ENCODE measurements at regions not wholly inside any gene's neighbourhood (a gene's known extent, or its start where the extent isn't known, plus 50 kb on each side); places are given as distances from the start of the nearest gene placed in this dataset.

- ATAC-seq (ENCODE audit: low FRiP score), result no peak
- TF ChIP-seq CTCF (IDR thresholded peaks at IDR 0.05), result no peak
- DNase-seq (ENCODE audit: low spot score), result no peak
These were observed 2148.9 kb upstream of the ACO1 start for GRCh38 chr9:30235564-30235963.

GRCh38 chr9:30239878-30240277, 2144.6 kb upstream of the ACO1 start:
- DNase-seq (ENCODE audit: low spot score) (no peak), ATAC-seq (ENCODE audit: low FRiP score) (no peak)
- no peak for TF ChIP-seq CTCF (IDR thresholded peaks at IDR 0.05)

GRCh38 chr9:30243467-30243866, 2141.0 kb upstream of the ACO1 start:
- ATAC-seq (ENCODE audit: low FRiP score) (no peak), DNase-seq (ENCODE audit: low spot score) (no peak)
- TF ChIP-seq CTCF (IDR thresholded peaks at IDR 0.05), result no peak

- DNase-seq (ENCODE audit: low spot score) (no peak), ATAC-seq (ENCODE audit: low FRiP score) (no peak)
- TF ChIP-seq CTCF (IDR thresholded peaks at IDR 0.05), result no peak
These were observed 2139.6 kb upstream of the ACO1 start for GRCh38 chr9:30244877-30245276.

- no peak for TF ChIP-seq CTCF (IDR thresholded peaks at IDR 0.05)
- no peak for ATAC-seq (ENCODE audit: low FRiP score)
- no peak for DNase-seq (ENCODE audit: low spot score)
These were observed 2133.6 kb upstream of the ACO1 start for GRCh38 chr9:30250872-30251271.

- no peak for TF ChIP-seq CTCF (IDR thresholded peaks at IDR 0.05)
- ATAC-seq (ENCODE audit: low FRiP score) (no peak), DNase-seq (ENCODE audit: low spot score) (no peak)
These were observed 2126.3 kb upstream of the ACO1 start for GRCh38 chr9:30258094-30258493.

- TF ChIP-seq CTCF (IDR thresholded peaks at IDR 0.05), result no peak
- DNase-seq (ENCODE audit: low spot score), result no peak
- no peak for ATAC-seq (ENCODE audit: low FRiP score)
These were observed 2104.1 kb upstream of the ACO1 start for GRCh38 chr9:30280229-30280900.
